ENCODE measurements at regions not wholly inside any gene's neighbourhood (a gene's known extent, or its start where the extent isn't known, plus 50 kb on each side); places are given as distances from the start of the nearest gene placed in this dataset.

- no peak for DNase-seq (ENCODE audit: low read depth, low spot score)
- Histone ChIP-seq H3K36me3 (ENCODE audit: control insufficient read depth, insufficient read depth, low read length) (no peaks in the 10 kb centered on the region), H3K4me3 (ENCODE audit: low read depth in 2 of 2, low read length in 2 of 2) (no peak overlapping the region), H3K27ac (ENCODE audit: low read length) (no peak overlapping the region), H3K9me3 (ENCODE audit: control insufficient read depth, insufficient read depth, low read depth, low read length) (no peaks in the 10 kb centered on the region), H3K27me3 (ENCODE audit: control insufficient read depth, insufficient read depth, low read length) (no peaks in the 10 kb centered on the region), H3K4me1 (ENCODE audit: control insufficient read depth, insufficient read depth, low read length) (no peaks in the 10 kb centered on the region)
- intact Hi-C loops (cut with micrococcal nuclease; ENCODE audit: unreplicated experiment) (no loop called here), in situ Hi-C loops (cut with HindIII; ENCODE audit: low pct_unique_long_range_greater_than_20kb, low sequenced_read_pairs) (no loop called here)
- ATAC-seq: no peak
- BruUV-seq (replicated peaks): no TSS peak
- ChIA-PET CTCF (no interaction called here), POLR2A (no interaction called here)
- TF ChIP-seq CTCF (IDR thresholded peaks at IDR 0.05): no peak
- TF ChIP-seq TCF7L2 (IDR thresholded peaks at IDR 0.05; ENCODE audit: low read depth, low read length): no peak
These were observed 293.0 kb downstream of the LRATD1 start for GRCh38 chr2:14925471-14925870.

GRCh38 chr2:14927021-14927564 lies 294.6 kb downstream of the LRATD1 start:
- TF ChIP-seq TCF7L2 (IDR thresholded peaks at IDR 0.05; ENCODE audit: low read depth, low read length) (no peak), CTCF (IDR thresholded peaks at IDR 0.05) (no peak), POLR2AphosphoS5 (IDR thresholded peaks at IDR 0.05; ENCODE audit: low read depth, low read length) (no peak)
- Histone ChIP-seq H3K4me3 (ENCODE audit: low read depth in 2 of 2, low read length in 2 of 2) (no peak overlapping the region), H3K36me3 (ENCODE audit: control insufficient read depth, insufficient read depth, low read length) (no peaks in the 10 kb centered on the region), H3K4me1 (ENCODE audit: control insufficient read depth, insufficient read depth, low read length) (no peaks in the 10 kb centered on the region), H3K27me3 (ENCODE audit: control insufficient read depth, insufficient read depth, low read length) (no peaks in the 10 kb centered on the region), H3K27ac (ENCODE audit: low read length) (no peak overlapping the region), H3K9me3 (ENCODE audit: control insufficient read depth, insufficient read depth, low read depth, low read length) (no peaks in the 10 kb centered on the region)
- intact Hi-C loops (cut with micrococcal nuclease; ENCODE audit: unreplicated experiment): no loop called here
- DNase-seq (ENCODE audit: low read depth, low spot score) (no peak), ATAC-seq (no peak)
- ChIA-PET CTCF (no interaction called here), POLR2A (no interaction called here)
- in situ Hi-C loops (cut with HindIII; ENCODE audit: low pct_unique_long_range_greater_than_20kb, low sequenced_read_pairs): no loop called here
- no TSS peak for BruUV-seq (replicated peaks)

- ATAC-seq: no peak
- in situ Hi-C loops (cut with HindIII; ENCODE audit: low pct_unique_long_range_greater_than_20kb, low sequenced_read_pairs) (no loop called here), intact Hi-C loops (cut with micrococcal nuclease; ENCODE audit: unreplicated experiment) (no loop called here)
These were observed 295.5 kb downstream of the LRATD1 start for GRCh38 chr2:14928056-14928455.

More at GRCh38 chr2:14928056-14928455, 295.5 kb downstream of the LRATD1 start:
- Histone ChIP-seq H3K27ac (ENCODE audit: low read length) (no peak overlapping the region), H3K4me1 (ENCODE audit: control insufficient read depth, insufficient read depth, low read length) (no peaks in the 10 kb centered on the region), H3K27me3 (ENCODE audit: control insufficient read depth, insufficient read depth, low read length) (no peaks in the 10 kb centered on the region), H3K4me3 (ENCODE audit: low read depth in 2 of 2, low read length in 2 of 2) (no peak overlapping the region), H3K9me3 (ENCODE audit: control insufficient read depth, insufficient read depth, low read depth, low read length) (no peaks in the 10 kb centered on the region), H3K36me3 (ENCODE audit: control insufficient read depth, insufficient read depth, low read length) (no peaks in the 10 kb centered on the region)
- no peak for DNase-seq (ENCODE audit: low read depth, low spot score)
- no peak for TF ChIP-seq CTCF (IDR thresholded peaks at IDR 0.05)
- TF ChIP-seq TCF7L2 (IDR thresholded peaks at IDR 0.05; ENCODE audit: low read depth, low read length): no peak
- TF ChIP-seq SIN3A (IDR thresholded peaks at IDR 0.05; ENCODE audit: borderline replicate concordance, insufficient read depth, low read depth, low read length): no peak
- TF ChIP-seq REST (IDR thresholded peaks at IDR 0.05; ENCODE audit: insufficient read depth in 1 of 2, low read depth in 2 of 2, low read length in 1 of 2): no peak
- no peak for TF ChIP-seq POLR2AphosphoS5 (IDR thresholded peaks at IDR 0.05; ENCODE audit: low read depth, low read length)
- no TSS peak for BruUV-seq (replicated peaks)
- ChIA-PET POLR2A (no interaction called here), CTCF (no interaction called here)

Measured in Panc1 (cell line).